ENCODE measurements at regions not wholly inside any gene's neighbourhood (a gene's known extent, or its start where the extent isn't known, plus 50 kb on each side); places are given as distances from the start of the nearest gene placed in this dataset.
"Not testable (repeated sequence)": the region's sequence is repeated elsewhere in the genome, so short reads cannot be mapped to it uniquely, and the experiment has no call there.

- DNase-seq: no peak
Measured at GRCh38 chr12:59344224-59344623, 251.6 kb upstream of the SLC16A7 start.

- no peak for DNase-seq
Measured at GRCh38 chr12:59329462-59329861, 266.4 kb upstream of the SLC16A7 start.

DNA sequence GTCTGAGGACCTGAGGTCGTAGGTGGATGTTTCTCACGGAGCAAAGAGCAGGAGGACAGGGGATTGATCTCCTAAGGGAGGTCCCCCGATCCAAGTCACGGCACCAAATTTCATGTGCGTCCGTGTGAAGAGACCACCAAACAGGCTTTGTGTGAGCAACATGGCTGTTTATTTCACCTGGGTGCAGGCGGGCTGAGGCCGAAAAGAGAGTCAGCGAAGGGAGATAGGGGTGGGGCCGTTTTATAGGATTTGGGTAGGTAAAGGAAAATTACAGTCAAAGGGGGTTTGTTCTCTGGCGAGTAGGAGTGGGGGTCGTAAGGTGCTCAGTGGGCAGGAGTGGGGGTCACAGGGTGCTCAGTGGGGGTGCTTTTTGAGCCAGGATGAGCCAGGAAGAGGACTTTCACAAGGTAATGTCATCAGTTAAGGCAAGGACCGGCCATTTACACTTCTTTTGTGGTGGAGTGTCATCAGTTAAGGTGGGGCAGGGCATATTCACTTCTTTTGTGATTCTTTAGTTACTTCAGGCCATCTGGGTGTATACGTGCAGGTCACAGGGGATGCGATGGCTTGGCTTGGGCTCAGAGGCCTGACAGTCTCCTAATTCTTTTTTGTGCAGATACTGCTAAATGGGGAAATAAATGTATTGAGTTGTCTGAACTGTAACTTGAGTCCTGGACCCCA, 267.3 kb upstream of the SLC16A7 start:
- not testable (repeated sequence) for DNase-seq

DNA sequence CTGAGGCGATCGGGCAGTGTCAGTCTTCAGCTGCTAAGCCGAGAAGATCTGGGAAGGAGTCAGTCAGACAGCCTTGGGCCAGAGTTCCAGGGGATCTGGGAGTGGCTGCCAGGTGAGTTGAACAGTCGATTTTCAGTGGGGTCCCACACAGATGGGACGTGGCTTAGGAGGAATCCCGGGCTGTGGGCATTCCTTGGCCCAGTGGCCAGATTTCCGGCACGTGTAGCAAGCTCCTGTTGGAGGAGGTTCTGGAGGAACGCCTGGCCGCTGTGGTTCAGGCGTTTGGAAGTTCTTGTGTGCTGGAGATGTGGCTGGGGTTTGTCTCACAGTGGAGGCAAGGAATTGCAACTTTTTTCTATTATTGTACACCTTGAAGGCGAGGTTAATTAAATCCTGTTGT, 269.4 kb upstream of the SLC16A7 start:
- DNase-seq: not testable (repeated sequence)

DNA sequence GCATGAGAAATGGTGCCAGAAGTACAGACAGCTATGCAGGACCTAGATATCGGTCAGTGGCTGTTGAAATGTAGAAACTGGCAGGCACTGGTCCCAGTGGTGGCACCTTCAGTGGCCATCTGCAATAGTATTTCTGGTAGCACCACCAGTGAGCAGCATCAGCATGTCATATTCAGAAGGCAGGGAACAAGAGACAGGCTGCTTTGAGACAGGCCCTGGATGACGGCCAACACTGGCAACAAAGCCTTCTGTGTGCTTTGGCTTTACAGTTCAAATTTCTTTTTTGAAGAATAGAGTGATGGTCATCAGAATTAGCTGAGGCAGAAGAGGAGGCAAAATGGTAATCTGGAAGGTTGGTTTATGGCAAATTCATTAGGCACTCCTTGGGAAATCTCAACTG, 273.4 kb upstream of the SLC16A7 start:
- DNase-seq: no peak

DNA sequence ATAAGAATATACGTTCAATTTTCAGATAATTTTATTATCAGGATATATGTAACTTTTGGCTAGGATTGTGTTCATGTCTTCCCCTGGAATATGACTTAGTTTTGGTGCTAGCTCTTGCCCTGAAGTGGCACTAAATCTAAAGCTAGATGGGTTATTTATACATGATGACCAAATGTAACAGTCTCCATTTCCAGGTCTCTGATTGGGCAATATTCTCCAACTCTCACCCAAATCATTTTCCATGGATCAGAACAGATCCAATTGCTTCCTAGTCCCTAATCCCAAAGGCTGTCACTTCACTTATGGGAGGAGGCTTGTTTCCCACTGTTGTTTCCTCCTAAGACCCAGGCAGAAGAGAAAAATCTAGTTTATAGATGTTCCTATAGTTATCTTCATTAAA, 274.6 kb upstream of the SLC16A7 start:
- no peak for DNase-seq

- DNase-seq: no peak
Measured at GRCh38 chr12:59320112-59320511, 275.7 kb upstream of the SLC16A7 start.

DNA sequence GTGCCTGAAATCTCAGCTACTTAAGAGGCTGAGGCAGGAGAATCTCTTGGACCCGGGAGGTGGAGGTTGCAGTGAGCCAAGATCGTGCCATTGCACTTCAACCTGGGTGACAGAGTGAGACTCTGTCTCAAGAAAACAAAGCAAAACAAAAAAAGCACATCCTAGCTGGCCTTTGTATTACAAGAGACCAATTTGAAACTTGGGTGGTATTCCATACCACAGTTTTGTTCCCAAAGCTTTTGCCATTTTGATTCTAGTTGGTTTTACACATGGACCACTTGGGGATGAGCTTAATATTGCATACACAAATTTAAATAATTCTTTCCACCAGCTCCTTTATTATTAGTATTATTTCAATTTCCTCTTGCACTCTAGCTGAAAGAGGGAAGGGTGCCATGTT, 276.9 kb upstream of the SLC16A7 start:
- DNase-seq: no peak

DNA sequence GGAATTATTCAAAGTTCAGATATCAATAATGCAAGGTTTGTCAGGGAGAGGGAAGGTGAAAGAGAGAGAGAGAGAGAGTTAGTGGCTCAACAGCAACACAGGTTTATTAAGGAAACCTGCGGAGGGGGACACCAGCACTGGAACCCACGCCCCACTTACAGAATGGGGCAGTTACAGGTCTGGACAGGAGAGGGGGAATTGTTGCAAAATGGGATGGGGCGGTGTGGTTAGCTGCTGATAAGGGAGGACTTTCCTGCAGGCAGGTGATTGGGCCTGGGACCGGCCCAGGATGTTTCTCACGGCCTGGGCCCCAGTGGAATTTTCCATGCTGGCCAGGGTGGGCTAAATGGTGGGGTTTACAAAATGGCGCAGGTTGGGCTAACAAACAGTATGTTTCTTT, 278.2 kb upstream of the SLC16A7 start:
- no peak for DNase-seq

- no peak for DNase-seq
Measured at GRCh38 chr12:59316938-59317337, 278.9 kb upstream of the SLC16A7 start.

DNA sequence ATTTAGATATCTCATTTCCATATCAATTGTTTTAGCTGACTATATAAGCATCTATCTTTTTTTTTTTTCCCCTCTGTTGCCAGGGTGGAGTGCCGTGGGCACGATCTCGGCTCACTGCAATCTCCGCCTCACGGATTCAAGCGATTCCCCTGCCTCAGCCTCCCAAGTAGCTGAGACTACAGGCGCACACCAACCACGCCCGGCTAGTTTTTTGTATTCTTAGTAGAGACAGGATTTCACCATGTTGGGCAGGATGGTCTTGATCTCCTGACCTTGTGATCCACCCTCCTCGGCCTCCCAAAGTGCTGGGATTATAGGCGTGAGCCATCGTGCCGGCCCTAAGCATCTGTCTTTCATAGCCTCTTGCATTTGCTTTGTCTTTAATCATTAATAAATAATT, 279.5 kb upstream of the SLC16A7 start:
- DNase-seq: not testable (repeated sequence)

- DNase-seq: no peak
Measured at GRCh38 chr12:59314209-59314608, 281.6 kb upstream of the SLC16A7 start.

DNA sequence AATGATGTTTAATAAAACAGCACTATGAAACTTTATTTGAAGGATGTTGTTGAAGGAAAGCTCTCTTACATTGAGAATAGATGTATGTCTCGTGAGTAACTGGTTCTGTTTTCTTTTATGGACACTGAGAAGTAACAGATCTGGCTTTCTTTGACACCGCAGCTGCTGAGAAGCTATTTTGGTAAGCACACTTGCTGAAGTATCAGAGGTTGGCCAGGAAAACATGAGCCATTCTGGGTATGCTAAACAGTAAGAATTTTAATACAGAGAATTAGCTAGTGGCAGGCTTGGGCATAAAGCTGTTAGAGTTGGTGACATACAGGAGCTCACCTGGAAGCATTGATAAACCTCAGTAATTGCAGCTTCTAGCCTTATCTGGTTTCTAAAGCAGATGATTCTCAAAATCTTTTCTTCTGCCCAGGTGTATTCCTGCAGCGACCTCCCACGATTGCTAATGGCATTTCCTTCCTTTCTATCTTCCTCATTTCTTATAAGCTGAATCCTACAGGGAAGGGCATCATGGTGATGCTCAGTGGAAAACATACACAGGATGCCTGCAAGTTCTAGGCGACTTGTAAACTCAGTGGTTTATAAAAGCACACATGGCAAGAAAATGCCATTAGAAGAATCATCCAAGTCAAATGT, 291.6 kb upstream of the SLC16A7 start:
- DNase-seq: no peak

DNA sequence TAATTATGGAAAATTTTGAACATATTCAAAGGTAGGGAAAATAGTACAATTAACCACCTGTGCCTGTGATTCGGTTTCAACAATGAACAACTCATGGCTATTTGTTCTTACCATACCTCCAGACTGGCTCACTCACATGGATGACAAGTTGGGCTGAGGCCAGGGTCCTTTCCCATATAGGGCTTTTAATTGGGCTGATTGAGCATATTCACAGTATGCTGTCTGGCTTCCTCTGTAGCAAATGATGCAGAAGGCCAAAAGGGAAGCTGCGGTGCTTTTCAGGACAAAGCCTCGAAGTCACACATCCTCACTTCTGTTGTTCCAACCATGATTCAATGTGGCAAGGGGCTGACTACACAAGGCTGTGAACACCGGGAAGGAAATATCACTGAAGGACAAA, 297.5 kb upstream of the SLC16A7 start:
- no peak for DNase-seq

DNA sequence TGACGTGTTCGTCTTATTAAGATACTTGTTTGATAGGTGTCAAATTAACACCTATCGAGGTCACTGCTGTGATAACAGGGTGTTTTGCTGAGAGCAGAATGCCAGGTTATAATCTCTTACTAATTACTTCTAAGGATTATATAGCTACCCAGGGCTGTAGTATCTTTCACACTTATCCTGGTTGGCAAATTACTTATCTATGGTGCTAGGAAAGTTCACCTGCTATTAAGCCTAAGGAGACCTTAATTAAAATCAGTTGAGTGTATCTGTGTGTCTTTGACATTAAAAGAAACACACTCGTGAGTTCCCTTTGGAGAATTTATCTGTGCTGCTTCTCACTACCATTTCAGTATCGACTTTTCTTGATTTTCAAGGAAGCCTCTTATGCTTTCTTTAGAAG, 301.6 kb upstream of the SLC16A7 start:
- no peak for DNase-seq

GRCh38 chr12:59282999-59283398, 312.8 kb upstream of the SLC16A7 start:
- no peak for DNase-seq

GRCh38 chr12:59273561-59273960, 322.3 kb upstream of the SLC16A7 start:
- not testable (repeated sequence) for DNase-seq

DNA sequence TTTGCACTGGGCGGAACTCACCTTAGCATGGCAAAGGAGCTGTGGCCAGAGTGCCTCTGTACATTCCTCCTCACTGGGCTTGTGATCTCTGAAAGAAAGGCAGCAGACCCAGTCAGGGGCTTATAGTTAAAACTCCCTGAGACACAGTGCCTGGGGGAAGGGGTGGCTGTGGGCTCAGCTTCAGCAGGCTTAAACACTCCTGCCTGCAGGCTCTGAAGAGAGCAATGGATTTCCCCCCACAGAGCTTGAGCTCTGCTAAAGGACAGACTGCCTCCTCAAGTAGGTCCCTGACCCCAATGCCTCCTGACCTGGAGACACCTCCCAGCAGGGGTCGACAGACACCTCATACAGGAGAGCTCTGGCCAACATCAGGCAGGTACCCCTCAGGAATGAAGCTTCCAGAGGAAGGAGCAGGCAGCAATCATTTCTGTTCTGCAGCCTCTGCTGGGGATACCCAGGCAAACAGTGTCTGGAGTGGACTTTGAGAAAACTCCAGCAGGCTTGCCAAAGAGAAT, 327.5 kb upstream of the SLC16A7 start:
- DNase-seq: no peak

GRCh38 chr12:59260202-59260601, 335.6 kb upstream of the SLC16A7 start:
- no peak for DNase-seq

GRCh38 chr12:59252731-59253130, 332.4 kb upstream of the LRIG3 start:
- no peak for DNase-seq

GRCh38 chr12:59250766-59251165, 330.5 kb upstream of the LRIG3 start:
- DNase-seq: no peak

DNA sequence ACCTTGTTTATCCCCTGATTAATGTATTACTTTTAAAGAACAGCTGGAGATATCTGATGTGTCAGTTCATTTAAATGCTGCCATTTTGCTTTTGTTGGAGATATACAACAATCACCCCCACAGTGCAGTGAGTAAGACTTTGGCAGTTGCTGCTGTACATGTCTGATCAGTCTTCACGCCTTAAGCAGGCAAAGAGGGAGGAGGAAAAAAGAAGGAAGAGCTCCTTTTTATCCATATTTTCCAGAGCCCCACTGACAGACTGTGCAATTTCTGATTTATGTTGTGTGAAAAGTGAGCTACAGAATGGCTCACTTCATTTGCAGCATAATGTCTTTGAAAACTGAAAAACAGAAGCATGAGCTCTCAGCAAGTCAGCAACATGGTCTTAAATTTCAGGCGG, 319.7 kb upstream of the LRIG3 start:
- DNase-seq: no peak

DNA sequence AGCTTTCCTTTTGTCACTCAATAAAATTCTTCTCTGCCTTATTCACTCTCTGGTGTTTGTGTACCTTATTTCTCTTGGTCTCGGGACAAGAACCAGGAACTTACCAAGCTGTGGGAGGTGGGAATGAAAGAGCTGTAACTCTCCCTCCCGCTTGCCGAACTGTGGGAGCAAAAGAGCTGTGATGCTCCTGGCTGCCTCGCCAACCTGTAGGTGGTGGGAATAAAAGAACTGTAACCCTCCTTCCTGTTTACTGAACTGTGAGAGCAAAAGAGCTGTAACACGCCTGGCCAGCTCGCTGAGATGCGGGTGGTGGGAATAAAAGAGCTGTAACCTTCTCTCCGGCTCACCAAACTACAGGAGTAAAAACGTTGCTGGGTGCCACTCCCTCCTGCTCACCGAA, 314.1 kb upstream of the LRIG3 start:
- DNase-seq: no peak

- no peak for DNase-seq
Measured at GRCh38 chr12:59230334-59230733, 310.0 kb upstream of the LRIG3 start.

GRCh38 chr12:59219148-59219547, 298.8 kb upstream of the LRIG3 start:
- no peak for DNase-seq

Measured in stimulated activated CD4-positive, alpha-beta T cell treated with anti-CD3 and anti-CD28 coated beads, Interleukin-2, amount 100 ng/mL, for 24 hours (primary cell).